HG03066 (cell line): ENCODE measurements at regions not wholly inside any gene's neighbourhood (a gene's known extent, or its start where the extent isn't known, plus 50 kb on each side); places are given as distances from the start of the nearest gene placed in this dataset.
"Not testable (repeated sequence)": the region's sequence is repeated elsewhere in the genome, so short reads cannot be mapped to it uniquely, and the experiment has no call there.

Source experiments
- ATAC-seq: cut with Tn5 transposase; IDR thresholded peaks from one replicate; pipeline ENCODE4 v1.9.1; 2021; ENCODE audit warnings: low read depth; ENCODE audit not compliant: unreplicated experiment

DNA sequence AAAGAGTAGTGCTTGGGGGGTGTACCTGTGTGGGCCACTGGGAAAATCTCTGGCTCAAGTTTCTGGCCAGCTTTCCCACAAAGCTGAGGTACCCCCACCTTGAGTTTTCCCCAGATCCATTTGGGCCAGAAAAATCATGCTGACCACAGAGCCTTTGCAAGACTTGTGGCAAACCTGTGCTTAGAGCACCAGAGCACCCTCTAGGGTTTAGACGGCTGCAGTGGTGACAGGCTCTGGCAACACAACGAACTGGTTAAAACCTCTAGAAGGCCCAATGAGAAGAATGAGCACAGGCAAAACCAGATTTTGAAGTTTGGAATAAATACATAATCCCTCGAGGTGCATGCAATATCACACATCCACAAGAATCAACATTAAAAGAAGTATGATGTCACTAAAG, 290.7 kb upstream of the FOLH1 start:
- ATAC-seq, result no peak

DNA sequence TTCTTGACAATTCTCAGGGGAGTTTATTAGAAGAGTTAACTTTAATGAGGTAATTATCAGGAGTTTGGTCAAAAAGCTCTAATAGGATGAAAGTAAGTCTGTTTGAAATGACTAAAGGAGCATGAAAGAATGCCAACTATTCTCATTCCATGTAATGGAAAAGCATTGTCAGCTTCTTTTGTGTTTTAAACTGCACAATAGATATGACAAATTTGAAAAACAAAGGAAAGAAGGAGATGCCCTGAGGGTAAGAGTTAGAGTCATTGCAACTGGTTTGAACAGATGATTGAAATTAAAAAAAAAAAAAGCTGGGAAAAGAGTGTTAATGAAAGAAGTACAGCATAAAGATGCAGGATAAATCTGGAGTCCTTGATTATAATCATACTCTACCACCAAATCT, 296.8 kb upstream of the FOLH1 start:
- no peak for ATAC-seq

DNA sequence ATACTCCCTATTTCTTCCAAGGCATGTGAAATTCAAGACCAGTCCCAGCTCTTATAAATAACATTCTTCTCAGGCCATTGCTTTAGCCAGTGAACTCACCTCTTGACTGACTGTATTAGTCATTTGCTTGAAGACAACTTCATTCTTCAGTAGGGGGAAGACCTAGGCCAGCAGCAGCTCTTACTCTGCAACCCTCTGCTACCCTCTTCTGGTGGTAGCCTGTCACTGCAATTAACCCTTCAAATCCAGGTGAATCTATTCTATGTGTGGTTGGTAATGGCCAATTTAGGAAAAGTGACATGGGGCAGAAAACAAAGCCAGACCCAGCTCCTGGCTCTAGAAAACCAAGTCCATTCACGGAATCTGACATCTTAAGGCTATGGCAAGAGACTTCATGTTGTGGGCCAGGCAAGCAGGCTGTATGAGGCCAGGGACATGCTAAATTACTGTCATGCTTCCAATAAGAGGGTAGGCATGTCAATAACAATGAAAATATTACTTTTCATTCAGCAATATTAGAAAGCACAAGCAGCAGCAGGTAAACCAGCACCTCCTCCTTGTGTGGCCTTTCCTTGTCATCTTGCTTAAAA, 317.9 kb upstream of the FOLH1 start:
- peak; percentile 75 for ATAC-seq

DNA sequence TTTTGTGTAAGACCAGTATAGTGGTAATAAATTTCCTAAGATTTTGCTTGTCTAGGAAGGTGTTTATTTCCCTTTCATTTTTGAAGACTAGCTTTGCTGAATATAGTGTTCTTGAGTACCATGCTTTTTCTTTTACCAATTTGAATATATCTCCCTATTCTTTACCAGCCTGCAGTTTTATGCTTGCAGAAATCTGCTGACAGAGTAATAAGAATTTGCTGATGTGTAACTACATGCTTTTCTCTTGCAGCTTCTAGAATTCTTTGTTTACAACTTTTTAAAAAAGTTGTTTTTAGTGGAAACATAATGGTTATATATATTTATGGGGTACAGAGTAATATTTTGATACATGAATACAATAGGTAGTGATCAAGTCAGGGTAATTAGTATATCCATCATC, 324.8 kb upstream of the FOLH1 start:
- no peak for ATAC-seq

DNA sequence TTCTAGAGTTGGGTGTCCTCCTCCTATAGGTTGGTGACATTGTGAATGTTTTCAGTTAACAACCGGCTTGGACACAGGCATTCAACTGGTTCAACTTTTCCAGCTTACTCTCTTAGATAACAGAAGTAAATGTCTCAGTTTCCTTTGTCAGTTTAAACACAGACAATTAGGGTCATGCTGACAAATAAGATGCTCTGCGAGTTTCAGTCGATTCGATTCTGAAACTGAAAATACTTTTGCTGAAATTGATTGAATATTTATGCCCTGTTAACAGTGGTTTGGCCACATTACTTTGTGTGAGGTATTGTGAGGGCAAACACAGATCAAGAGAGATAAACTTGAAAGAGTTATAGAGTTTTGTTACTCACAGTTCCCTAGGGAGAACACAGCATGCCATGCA, 330.5 kb upstream of the FOLH1 start:
- ATAC-seq, result not testable (repeated sequence)

DNA sequence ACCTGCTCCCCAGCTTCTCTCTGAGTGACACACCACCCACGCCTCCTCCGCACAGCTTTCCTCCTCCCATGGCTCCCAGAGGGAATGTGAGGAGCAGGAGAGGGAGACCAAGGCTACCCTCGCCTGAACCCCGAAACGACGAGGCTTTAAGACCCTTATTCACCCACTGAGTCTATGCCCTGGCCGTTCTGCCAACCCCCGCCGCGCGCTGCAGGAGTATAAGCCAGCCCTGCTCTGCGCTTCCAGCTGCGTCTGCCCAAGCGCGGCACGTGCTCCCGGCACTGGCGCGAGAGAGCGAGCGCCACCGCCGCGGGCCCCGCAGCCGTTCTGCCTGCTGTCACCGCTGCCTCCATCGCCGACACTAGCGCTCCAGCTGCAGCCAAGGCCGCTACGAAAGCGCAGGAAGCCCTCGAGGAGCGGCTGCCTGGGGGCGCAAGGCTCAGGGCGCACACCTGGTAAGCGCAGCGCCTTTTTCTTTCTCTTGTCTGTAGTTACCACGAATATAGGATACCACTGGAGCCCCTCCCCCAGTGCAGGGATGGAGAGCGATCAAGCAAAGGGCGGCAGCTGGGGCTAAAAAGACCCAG, 350.0 kb upstream of the FOLH1 start:
- ATAC-seq, result not testable (repeated sequence)

DNA sequence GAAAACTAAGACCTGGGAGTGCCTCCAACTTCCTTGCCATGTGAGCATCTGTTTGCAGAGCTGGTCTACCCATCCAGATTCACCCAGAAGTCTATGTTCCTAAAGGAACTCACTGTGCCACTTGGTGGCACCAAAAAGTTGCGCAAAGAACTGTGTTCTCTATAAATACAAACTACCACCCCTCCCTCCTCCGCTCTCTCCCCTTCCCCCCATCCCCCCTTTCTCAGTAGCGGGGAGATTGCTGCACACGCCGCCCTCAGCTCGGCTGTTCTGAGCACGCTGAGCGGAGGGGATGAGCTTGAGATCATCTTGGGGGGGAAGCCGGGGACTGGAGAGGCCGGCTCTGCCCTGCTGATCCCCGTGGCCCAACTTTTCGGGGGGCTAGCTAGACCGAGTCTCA, 352.2 kb upstream of the FOLH1 start:
- not testable (repeated sequence) for ATAC-seq

DNA sequence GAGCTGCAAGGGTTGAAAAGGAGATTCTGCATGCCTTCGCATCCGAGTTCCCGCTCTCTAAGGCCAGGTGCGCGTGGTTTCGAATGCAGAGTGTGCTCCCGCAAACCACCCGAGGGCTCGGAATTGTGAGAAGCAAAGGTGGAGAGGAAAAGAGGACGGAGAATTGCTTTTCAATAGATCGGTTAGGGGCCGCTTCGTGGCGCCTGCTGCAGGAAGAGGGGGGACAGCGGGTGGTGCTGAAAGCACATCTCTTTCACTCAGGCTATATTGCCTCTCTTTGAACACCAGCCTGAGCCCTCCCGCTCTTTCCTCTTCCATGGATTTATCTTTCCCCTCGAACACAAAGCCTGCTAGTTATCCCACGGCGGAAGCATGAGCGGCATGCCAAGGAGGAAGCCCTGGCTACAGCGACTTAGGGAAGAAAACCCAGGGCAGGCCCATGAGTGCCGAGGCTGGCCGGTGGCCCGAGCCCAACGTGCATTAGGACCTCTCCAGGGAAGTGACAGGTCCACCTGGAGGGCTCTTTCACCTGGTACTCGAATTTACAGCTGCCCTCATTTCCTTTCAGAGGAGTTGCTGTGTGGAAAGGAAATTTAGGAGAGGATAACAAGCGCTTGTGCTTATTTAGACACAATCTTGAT, 353.0 kb upstream of the FOLH1 start:
- not testable (repeated sequence) for ATAC-seq

DNA sequence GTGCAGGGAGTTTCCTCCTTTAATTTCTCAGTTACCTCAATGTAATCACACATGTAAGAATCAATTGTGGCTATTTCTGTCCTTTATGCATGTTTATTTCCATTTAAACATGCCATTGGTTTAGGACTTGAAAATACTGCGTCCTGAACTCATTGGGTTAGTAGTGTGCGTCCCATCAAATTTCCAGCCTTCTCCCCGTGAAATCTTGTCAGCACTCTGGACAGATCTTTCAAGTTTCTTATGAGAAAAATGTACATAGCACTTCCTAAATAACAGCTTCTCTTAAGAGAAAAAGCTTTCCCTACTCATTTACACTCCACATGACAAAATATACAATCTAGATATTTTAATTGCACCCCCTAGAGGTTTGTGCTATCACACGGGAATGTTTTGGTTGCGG, 353.9 kb upstream of the FOLH1 start:
- ATAC-seq, result not testable (repeated sequence)

DNA sequence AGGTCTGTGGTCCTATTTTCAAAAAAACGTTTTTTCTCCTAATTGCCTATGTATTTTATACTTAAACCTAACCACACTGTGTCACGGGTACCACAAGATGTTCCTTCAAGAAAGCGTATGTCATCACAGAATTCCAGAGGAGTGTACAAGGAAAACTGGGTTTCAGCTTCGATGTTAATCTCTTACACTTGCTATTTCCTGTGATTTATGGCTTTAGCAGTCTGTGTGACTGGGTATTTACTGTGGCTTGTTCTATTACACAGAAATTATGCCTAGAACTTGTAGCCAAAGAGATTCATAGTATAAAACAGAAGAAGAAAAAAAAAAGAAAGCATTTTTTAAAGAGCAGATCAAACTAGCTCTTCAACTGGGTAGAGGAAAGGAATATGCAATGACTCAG, 371.1 kb upstream of the FOLH1 start:
- ATAC-seq, result not testable (repeated sequence)

DNA sequence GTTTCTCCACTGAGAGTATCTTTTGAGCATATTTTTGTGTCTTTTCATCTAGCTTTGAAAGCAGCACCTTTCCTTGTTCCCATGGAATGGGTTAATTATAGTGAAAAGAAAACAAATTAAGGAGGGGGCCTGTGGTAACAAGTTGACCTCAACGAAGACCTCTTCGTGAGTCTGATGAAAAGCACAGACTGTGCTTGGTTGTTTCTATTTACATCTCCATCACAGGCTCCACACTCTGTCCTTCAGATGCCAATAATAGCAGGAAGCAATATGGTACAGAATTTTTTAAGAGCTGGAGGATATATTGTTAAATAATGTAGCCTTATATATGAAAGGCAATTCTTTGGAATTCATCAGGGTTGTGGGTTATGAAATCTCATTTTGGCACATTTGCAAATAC, 366.7 kb upstream of the OR4C13 start:
- not testable (repeated sequence) for ATAC-seq

DNA sequence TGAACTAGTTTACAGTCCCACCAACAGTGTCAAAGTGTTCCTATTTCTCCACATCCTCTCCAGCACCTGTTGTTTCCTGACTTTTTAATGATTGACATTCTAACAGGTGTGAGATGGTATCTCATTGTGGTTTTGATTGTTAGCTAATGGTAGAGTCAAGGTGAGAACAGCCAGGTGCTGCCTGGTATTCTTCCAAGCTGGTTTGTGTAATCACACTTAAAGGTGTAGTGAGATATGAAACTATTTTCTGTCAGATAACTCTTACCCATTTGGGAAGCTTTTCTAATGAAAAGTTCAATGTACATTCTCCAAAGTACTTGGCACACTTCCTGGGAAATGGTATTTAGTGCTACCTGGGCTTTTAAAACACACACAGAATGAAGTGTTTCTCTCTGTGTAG, 343.3 kb upstream of the OR4C13 start:
- ATAC-seq, result not testable (repeated sequence)

DNA sequence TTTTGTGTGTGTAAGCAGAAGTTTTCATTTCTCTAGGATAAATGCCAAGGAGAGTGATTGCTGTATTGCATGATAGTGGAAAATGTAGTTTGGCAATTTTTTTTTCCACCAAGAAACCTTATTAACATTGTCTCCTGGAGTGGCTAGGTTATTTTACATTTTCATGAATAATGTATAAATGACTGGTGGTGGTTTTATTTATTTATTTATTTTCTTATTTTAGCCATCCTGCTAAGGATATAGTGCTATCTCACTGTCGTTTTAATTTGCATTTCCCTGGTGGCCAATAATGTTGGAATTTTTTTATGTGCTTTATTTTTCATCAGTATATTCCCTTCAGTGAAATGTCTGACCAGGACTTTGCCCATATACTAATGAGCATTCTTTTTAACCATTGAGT, 328.3 kb upstream of the OR4C13 start:
- ATAC-seq, result not testable (repeated sequence)

DNA sequence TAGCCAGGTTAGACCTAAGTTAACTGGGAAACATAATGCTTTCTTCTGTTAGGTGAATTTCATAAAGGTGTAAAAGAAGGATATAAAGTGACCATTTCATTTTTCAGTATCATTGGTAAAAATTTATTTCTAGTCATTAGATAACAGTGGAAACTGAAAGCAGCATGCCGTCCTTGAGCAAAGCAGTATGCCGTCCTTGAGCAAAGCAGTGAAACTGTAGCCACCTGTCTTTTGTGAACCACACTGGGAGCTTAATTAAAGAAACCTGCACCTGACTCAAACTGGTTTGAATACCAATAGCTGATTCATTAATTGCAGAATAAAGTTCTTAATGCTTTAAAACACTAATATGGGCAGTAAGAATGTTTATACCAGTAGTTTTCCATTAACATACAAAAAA, 281.5 kb upstream of the OR4C13 start:
- ATAC-seq, result not testable (repeated sequence)

DNA sequence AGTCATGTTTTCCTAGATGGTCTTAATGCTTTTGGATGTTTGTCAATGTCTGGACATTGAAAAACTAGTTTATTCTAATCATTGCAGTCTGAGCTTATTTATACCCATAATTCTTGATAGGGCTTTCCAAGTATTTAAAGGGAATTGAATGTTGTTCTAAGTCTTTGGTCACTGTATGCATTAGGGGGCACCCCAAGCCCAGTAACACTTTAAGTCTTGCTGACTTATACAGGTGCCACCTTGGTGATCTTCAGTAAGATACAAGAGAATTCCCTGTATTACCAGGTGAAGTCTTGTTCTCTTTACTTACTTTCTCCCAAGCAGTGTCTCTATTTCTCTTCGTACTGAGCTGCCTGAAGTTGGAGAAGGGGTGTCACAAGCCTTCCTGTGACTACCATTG, 250.1 kb upstream of the OR4C13 start:
- not testable (repeated sequence) for ATAC-seq

DNA sequence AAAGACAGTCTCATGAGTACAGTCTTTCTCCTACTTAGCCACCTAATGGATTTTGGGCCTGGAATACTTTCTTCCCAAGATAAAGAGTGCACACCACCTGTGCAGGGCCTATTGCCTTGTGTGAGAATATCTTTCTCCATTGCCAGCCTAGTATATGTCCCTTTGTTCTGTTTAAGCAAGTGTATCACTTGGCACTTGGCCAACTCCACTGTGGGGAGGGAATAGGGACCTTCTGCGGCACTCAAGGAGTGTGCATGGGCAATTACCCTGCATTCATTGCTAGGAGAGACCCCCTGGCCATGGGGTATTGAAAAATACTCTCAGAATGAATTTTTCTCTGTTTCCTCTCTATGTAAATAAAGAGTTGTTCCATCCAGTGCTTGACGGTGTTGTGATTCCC, 201.7 kb upstream of the OR4C13 start:
- ATAC-seq, result not testable (repeated sequence)

DNA sequence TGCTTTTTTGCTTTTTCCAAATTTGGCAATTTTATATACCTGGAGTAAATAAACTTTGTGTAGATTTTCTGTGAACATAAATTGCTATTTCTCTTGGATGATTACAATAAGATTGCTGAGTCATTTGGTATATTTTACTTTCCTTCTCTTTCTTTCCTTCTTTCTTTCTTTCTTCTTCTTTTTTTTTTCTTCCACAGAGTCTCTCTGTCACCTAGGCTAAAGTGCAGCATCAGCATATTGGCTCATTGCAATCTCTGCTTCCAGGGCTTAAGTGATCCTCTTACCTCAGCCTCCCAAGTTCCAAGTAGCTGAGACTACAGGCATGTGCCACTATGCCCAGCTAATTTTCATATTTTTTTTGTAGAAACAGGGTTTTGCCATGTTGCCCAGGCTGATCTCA, 201.2 kb upstream of the OR4C13 start:
- ATAC-seq, result not testable (repeated sequence)

DNA sequence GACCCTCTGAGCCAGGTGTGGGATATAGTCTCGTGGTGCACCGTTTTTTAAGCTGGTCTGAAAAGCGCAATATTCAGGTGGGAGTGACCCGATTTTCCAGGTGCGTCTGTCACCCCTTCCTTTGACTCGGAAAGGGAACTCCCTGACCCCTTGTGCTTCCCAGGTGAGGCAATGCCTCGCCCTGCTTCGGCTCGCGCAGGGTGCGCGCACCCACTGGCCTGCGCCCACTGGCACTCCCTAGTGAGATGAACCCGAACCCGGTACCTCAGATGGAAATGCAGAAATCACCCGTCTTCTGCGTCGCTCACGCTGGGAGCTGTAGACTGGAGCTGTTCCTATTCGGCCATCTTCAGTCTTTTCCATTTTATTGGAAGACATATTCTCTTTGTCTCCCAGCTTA, 171.4 kb upstream of the OR4C13 start:
- ATAC-seq, result not testable (repeated sequence)

DNA sequence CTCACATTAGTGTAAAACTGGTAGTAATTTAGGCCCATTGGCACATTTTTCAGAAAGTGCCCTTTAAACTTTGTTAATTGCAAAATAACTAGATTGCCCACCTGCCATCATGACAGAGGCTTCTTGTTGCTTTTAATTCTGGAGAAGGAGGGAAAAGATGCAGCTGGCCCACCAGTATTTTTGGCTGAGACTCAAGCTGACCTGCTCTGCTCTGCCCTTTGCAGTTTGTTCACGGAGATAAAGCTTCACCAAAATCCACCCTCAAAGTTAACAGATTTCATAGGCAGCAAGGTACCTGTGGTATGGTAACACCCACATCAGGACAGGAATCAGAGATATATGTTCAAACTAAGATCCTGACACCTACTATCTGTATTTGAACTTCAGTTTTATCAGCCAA, 170.2 kb upstream of the OR4C13 start:
- ATAC-seq, result not testable (repeated sequence)

DNA sequence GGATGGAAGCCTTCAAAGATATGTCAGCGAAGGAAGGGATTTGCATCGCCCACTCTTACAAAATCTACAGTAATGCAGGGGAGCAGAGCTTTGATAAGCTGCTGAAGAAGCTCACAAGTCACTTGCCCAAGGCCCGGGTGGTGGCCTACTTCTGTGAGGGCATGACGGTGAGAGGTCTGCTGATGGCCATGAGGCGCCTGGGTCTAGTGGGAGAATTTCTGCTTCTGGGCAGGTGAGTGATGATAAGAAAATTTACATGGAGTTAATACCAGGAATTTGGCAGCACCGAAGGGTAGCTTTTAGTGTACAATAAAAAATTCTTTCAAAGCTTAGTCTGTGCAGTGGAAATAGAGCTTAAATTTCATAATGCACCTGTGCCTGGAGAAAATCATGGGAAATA, 168.3 kb upstream of the OR4C13 start:
- not testable (repeated sequence) for ATAC-seq

DNA sequence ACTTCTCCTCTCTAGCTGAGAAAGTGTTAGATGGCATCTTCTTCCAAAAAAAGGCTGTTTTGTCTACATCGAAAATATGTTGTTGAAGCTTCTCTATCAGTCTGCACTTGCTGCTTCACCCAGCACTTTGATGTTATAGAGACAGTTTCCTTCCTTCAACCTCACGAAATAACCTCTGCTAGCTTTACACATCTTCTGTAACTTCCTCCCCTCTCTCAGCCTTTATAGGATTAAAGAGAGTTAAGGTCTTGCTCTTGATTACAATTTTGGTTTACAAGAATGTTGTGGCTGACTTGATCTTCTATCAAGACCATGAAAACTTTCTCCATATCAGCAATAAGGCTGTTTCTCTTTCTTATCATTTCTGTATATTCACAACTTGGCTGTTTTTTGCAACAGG, 162.4 kb upstream of the OR4C13 start:
- not testable (repeated sequence) for ATAC-seq

DNA sequence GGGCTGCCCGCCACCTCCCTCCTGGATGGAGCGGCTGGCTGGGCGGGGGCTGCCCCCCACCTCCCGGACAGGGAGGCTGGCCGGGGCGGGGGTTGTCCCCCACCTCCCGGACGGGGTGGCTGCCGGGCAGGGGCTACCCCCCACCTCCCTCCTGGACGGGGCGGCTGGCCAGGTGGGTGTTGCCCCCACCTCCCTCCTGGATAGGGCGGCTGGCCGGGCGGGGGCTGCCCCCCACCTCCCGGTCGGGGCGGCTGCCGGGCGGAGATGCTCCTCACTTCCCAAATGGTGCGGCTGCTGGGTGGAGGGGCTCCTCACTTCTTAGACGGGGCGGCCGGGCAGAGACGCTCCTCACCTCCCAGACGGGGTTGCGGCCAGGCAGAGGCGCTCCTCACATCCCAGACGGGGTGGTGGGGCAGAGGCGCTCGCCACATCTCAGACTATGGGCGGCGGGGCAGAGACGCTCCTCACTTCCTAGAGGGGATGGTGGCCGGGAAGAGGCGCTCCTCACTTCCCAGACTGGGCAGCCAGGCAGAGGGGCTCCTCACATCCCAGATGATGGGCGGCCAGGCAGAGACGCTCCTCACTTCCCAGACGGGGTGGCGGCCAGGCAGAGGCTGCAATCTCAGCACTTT, 153.9 kb upstream of the OR4C13 start:
- not testable (repeated sequence) for ATAC-seq
